HG03025 (cell line): ENCODE measurements at regions not wholly inside any gene's neighbourhood (a gene's known extent, or its start where the extent isn't known, plus 50 kb on each side); places are given as distances from the start of the nearest gene placed in this dataset.

ENCODE experiments used
- ATAC-seq: cut with Tn5 transposase; IDR thresholded peaks from one replicate; pipeline ENCODE4 v1.9.1; 2021; ENCODE audit warnings: mild to moderate bottlenecking, moderate library complexity; ENCODE audit not compliant: unreplicated experiment, low FRiP score

DNA sequence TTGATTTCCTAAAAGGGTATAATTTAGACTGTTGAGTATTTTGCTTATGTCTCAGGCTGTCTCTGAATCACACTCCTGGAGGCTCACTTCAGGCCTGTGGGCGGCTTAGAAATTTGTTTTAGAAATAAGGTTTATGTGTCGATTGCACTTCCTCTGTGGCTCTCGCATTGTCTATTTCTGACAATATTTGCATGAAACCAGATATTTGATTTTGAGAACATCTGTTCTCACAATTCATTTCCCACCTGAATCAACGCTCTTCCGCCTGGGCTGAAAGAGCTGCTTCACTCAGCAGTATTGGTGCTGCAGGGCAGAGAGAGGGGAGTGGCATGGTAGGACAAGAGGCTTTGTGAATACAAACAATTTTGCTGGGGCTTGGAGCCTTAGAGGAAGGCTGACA, 262.0 kb downstream of the ADRA2A start:
- ATAC-seq = peak; percentile 95

DNA sequence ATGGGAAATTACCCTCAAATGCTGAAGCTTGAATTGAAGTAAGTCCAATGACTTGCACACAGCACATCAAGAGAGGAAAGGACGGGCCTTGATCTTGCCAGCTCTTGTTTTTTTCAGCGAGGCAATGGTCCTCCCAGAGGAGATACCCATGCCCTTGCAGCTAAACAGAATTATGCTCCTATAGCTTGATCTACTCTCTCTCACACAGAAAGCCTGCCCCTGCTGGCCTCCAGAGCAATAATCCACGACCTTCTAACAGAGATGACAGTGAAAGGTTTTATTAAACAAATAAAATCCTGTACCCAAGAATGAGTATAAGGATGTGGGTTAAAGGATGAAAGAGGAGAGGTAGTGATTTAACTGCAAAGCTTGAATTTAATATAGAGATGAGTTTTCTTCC, 268.0 kb downstream of the ADRA2A start:
- no peak for ATAC-seq

GRCh38 chr10:111347386-111348013, 270.7 kb downstream of the ADRA2A start:
- ATAC-seq = no peak

GRCh38 chr10:111348076-111348475, 271.2 kb downstream of the ADRA2A start:
- no peak for ATAC-seq

GRCh38 chr10:111354859-111355258, 278.0 kb downstream of the ADRA2A start:
- no peak for ATAC-seq

- no peak for ATAC-seq
Observed at GRCh38 chr10:111356571-111356970, 279.7 kb downstream of the ADRA2A start.

DNA sequence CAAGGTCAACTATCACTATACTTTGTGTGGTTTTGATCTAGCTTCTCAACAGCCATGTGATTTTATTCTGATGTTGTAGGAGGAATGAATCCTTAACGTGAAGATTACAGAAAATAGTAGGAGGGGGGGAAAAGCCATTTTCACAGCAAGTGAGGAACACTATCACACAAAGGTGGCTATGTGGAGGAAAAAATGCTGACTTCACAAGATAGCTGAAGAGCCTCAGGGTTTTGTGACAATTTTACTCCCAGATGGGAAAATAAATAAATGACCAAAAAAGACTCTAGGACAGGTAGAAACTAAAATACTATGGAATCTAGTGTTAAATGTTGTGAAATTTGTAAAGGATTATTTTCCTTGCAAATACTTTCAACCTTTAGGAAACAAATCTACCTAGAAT, 281.0 kb downstream of the ADRA2A start:
- no peak for ATAC-seq

- peak; percentile 72 for ATAC-seq
Observed at GRCh38 chr10:111360260-111360925, 283.6 kb downstream of the ADRA2A start.

DNA sequence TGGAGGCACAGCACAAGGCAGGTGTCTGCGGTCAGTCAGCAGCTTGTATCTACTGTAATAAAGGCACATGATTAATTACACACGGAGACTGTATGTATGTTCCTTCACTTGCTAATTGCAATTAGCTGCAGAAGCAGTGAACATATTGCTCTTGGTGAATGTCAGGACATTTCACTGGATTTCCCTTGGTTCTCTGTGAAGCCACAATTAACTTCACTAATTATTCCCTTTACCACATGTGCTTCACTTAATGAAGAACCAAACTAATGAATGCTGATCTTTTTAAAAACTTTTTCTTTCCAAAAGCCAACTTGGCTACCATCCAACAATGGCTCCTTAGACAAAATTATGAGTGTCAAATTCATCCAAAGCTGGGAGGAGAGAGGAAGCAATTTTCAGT, 290.7 kb downstream of the ADRA2A start:
- ATAC-seq = no peak

- no peak for ATAC-seq
Observed at GRCh38 chr10:111370101-111370500, 293.3 kb downstream of the ADRA2A start.

GRCh38 chr10:111373696-111374095, 296.9 kb downstream of the ADRA2A start:
- ATAC-seq = no peak

DNA sequence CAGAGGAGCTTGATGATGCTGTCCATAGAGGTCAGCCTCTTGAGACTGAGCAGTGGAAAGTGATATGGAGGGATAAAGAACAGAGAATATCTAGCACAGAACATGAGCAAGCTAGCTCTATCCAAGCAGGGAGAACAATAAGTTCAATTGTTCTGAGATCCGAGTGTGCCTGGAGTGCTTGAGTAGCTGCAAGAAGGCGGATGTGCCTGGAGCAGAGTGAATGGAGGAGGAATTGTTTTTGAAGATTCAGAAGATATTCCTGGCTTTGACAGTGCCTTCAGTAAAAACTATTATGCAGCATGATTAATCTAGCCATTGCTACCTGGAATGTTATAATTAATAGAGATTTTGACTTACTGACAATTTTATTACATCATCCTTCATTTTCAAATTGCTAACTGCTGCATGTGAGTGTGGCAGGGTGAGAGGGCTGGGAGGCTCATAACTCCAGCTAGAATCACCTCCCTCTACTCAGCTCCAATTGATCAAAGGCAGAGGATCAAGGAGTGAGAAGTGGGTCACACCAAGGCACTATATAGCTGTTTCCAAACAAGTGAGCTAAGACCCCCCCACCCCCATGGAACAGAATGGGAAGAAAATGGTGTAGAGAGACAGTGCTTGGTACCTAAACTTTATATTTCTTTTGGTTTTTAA, 302.8 kb downstream of the ADRA2A start:
- ATAC-seq = no peak

GRCh38 chr10:111384556-111384955, 307.7 kb downstream of the ADRA2A start:
- ATAC-seq = no peak

GRCh38 chr10:111390813-111391563, 314.2 kb downstream of the ADRA2A start:
- no peak for ATAC-seq

- ATAC-seq = no peak
Observed at GRCh38 chr10:111392159-111392558, 315.3 kb downstream of the ADRA2A start.

DNA sequence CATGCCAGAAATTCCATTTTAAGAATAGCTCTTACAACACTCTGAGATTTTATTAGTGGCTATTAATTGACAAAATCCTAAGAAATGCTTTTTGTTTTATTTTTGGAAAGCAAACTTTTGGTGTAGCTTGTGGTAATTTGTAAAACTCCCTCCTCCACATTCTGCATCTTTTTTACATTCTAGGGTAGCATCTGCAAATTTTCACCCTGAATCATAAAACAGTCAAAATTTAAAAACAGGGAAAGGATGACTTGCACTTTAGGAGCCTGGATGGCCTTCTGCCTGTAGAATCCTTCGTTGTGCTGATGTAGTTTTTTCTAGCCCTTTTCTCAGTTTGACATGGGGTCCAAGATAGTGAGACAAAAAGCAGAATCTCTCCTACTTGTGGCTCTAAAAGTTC, 316.1 kb downstream of the ADRA2A start:
- no peak for ATAC-seq

GRCh38 chr10:111410740-111411139, 333.9 kb downstream of the ADRA2A start:
- no peak for ATAC-seq

- ATAC-seq = no peak
Observed at GRCh38 chr10:111425459-111425858, 348.6 kb downstream of the ADRA2A start.

GRCh38 chr10:111429288-111430028, 352.6 kb downstream of the ADRA2A start:
- no peak for ATAC-seq

- ATAC-seq = no peak
Observed at GRCh38 chr10:111430070-111430469, 353.2 kb downstream of the ADRA2A start.

DNA sequence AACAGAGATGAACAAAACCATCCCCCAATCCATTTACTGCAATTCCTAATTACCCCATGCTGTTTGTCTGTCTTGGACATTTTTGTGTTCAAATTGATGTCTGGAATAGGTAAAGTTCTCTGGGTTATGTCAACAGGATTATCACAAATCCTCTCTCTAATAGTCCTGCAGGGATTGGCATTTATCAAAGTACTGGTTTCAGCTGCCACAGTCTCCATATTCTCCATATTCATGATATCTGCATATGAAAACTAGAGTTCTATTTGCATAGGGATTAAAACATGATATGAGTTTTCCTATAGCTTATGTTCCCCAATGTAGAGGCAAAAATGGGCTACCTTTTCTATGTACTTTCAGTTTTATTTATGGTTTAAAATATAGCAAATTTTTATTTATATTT, 355.8 kb downstream of the ADRA2A start:
- no peak for ATAC-seq
